Adrenal gland (tissue), 5 donors: ENCODE measurements at regions not wholly inside any gene's neighbourhood (a gene's known extent, or its start where the extent isn't known, plus 50 kb on each side); places are given as distances from the start of the nearest gene placed in this dataset.

ENCODE experiments used
- POLR2A ChIP-seq, 2 donors: fragments of 450-650 bp; IDR thresholded peaks; one replicate each; pipeline ENCODE4 v1.6.1; 2017; ENCODE audit warnings: antibody characterized with exemption in 2 of 2, mild to moderate bottlenecking in 2 of 2, moderate library complexity in 1 of 2
- TF ChIP-seq, protein P1 (sequence below), 6 experiments: fragments of 450-650 bp in 4 of 6; fragments of 200-600 bp in 2 of 6; sonication (generic) in 1 of 6; IDR thresholded peaks; 1 replicate in 5 of 6; 2 replicates in 1 of 6; pipeline versions ENCODE4 v1.5.1 to v1.8.0; 2016 to 2021; ENCODE audit warnings: antibody characterized with exemption in 6 of 6, mild to moderate bottlenecking in 2 of 6, moderate library complexity in 1 of 6
- donor health status: DM: no; HTN: no; CAD: no.

DNA sequence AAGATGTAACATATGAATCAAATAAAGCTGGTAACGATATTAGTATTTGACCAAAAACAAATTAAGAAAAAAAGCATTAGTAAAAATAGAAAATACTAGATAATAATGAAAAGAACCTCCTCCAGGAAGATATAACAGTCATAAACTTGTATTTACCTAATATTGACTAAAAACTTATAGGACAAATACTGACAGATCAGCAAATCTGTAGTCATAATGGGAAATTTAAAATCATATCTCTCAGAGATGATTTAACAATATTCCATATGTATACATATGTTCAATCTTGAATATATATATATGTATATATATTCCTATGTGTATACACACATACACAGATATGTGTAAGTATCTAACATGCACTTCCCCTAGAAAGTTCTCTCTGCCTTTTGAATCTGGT is 52.0 kb upstream of the FGGY start:
- TF ChIP-seq, protein P1, sequence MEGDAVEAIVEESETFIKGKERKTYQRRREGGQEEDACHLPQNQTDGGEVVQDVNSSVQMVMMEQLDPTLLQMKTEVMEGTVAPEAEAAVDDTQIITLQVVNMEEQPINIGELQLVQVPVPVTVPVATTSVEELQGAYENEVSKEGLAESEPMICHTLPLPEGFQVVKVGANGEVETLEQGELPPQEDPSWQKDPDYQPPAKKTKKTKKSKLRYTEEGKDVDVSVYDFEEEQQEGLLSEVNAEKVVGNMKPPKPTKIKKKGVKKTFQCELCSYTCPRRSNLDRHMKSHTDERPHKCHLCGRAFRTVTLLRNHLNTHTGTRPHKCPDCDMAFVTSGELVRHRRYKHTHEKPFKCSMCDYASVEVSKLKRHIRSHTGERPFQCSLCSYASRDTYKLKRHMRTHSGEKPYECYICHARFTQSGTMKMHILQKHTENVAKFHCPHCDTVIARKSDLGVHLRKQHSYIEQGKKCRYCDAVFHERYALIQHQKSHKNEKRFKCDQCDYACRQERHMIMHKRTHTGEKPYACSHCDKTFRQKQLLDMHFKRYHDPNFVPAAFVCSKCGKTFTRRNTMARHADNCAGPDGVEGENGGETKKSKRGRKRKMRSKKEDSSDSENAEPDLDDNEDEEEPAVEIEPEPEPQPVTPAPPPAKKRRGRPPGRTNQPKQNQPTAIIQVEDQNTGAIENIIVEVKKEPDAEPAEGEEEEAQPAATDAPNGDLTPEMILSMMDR (IDR thresholded peaks at IDR 0.05): no peak
- TF ChIP-seq POLR2A (IDR thresholded peaks at IDR 0.05): no peak
